SJCRH30 (cell line): ENCODE measurements at regions not wholly inside any gene's neighbourhood (a gene's known extent, or its start where the extent isn't known, plus 50 kb on each side); places are given as distances from the start of the nearest gene placed in this dataset.
"Not testable (repeated sequence)": the region's sequence is repeated elsewhere in the genome, so short reads cannot be mapped to it uniquely, and the experiment has no call there.

Experiments
- DNase-seq, 2 experiments: peaks; one replicate each; pipeline ENCODE4 v3.0.0-alpha.2; 2015 to 2020
- H3K27ac ChIP-seq: fragments of 250-450 bp; sonication (Bioruptor Pico); 2 replicates; pipeline ENCODE4 v1.5.1; 2020; ENCODE audit warnings: mild to moderate bottlenecking, moderate library complexity
- H3K27me3 ChIP-seq: fragments of 250-450 bp; sonication (Bioruptor Pico); 2 replicates; pipeline ENCODE4 v1.5.1; 2020; ENCODE audit warnings: mild to moderate bottlenecking, moderate library complexity
- H3K36me3 ChIP-seq: fragments of 250-450 bp; sonication (Bioruptor Pico); 2 replicates; pipeline ENCODE4 v1.5.1; 2020; ENCODE audit warnings: mild to moderate bottlenecking, moderate library complexity
- H3K4me1 ChIP-seq: fragments of 250-450 bp; sonication (Bioruptor Pico); 2 replicates; pipeline ENCODE4 v1.5.1; 2020; ENCODE audit warnings: mild to moderate bottlenecking, moderate library complexity
- H3K4me3 ChIP-seq: fragments of 250-450 bp; sonication (Bioruptor Pico); 2 replicates; pipeline ENCODE4 v1.5.1; 2020; ENCODE audit warnings: mild to moderate bottlenecking, moderate library complexity
- H3K9me3 ChIP-seq: fragments of 250-450 bp; sonication (Bioruptor Pico); replicated peaks from 2 replicates; pipeline ENCODE4 v1.5.1; 2020; ENCODE audit warnings: mild to moderate bottlenecking, moderate library complexity

DNA sequence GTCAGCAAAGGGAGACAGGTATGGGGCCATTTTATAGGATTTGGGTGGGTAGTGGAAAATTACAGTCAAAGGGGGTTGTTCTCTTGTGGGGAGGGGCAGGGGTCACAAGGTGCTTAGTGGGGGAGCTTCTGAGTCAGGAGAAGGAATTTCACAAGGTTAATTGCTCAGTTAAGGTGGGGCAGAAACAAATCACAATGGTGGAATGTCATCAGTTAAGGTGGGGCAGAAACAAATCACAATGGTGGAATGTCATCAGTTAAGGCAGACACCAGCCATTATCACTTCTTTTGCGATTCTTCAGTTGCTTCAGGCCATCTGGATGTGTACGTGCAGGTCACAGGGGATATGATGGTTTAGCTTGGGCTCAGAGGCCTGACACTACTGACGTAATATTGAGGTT is 1077.6 kb downstream of the DNAJB9 start:
- H3K27ac ChIP-seq, H3K4me3 ChIP-seq, H3K9me3 ChIP-seq, H3K27me3 ChIP-seq, DNase-seq, H3K36me3 ChIP-seq, H3K4me1 ChIP-seq: not testable (repeated sequence)

DNA sequence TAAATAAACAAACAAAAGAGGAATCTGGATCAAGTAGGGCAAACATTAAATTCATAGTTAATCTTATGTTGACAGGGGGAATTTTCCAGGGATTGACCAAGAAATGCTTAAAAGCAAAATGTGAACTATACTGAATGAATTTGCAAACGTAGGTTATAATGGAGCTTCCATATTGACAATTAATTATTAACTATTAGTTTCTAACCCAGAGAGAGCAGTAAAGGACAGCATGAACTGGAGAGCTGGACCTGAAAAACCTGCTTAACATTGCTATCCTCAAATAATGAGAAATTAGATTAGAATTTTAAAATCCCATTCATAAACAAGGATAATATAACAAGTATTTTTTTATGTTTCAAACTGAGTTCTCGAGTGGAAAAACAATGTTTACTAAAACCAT is 1089.6 kb downstream of the DNAJB9 start:
- Histone ChIP-seq H3K4me1 (no peaks in the 10 kb centered on the region), H3K27me3 (no peaks in the 10 kb centered on the region), H3K9me3 (no peaks in the 10 kb centered on the region), H3K36me3 (no peaks in the 10 kb centered on the region), H3K4me3 (no peak overlapping the region), H3K27ac (no peak overlapping the region)
- no peak for DNase-seq

DNA sequence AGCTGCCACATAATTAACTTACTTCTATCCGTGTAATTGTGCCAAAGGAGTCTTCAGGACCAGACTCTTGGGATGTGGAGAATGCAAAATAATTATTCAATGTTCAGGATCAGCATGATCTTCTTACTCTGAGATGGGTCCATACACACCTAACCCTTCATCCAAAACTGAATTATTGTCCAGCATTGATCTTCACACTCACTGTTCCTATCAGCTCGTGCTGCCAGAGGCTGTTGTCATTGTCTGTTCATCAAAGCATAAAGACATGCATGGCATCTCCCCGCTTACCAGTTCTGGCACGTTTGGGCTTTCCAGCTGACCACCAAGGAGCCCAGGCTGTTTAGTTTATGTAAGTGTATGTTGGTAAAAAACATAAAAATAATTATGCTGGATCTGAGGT is 1090.7 kb downstream of the DNAJB9 start:
- no peak for DNase-seq
- no peak overlapping the region for H3K27ac ChIP-seq
- no peaks in the 10 kb centered on the region for H3K27me3 ChIP-seq
- no peaks in the 10 kb centered on the region for H3K4me1 ChIP-seq
- no peak overlapping the region for H3K4me3 ChIP-seq
- H3K36me3 ChIP-seq = no peaks in the 10 kb centered on the region
- no peaks in the 10 kb centered on the region for H3K9me3 ChIP-seq

DNA sequence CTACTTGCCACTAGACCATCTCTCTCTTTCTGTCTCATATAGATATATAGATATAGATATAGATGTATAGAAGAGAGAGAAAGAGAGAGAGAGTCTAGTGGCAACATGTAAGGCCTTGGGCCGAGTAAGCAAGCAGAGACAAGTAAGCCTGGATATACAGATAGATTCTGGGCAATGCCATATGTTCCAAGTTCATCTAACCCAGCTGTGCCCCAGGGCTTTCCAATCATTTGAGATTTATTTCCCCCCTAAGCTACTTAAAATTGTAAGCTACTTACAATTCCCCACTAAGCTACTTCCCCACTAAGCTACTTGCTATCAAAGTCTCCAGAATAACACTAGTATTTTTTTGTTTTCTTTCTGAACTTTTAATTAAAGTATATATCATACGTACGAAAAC is 1094.1 kb downstream of the DNAJB9 start:
- DNase-seq = no peak
- no peaks in the 10 kb centered on the region for H3K36me3 ChIP-seq

DNA sequence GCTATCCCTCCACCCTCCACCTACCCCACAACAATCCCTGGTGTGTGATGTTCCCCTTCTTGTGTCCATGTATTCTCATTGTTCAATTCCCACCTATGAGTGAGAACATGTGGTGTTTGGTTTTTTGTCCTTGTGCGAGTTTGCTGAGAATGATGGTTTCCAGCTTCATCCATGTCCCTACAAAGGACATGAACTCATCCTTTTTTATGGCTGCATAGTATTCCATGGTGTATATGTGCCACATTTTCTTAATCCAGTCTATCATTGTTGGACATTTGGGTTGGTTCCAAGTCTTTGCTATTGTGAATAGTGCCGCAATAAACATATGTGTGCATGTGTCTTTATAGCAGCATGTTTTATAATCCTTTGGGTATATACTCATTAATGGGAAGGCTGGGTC is 1117.6 kb downstream of the DNAJB9 start:
- H3K36me3 ChIP-seq, H3K27me3 ChIP-seq, H3K4me1 ChIP-seq, H3K4me3 ChIP-seq, DNase-seq, H3K27ac ChIP-seq, H3K9me3 ChIP-seq: not testable (repeated sequence)

More for the DNA sequence above, 1094.1 kb downstream of the DNAJB9 start:
- Histone ChIP-seq H3K4me3 (no peak overlapping the region), H3K27me3 (no peaks in the 10 kb centered on the region), H3K9me3 (no peaks in the 10 kb centered on the region), H3K27ac (no peak overlapping the region), H3K4me1 (no peaks in the 10 kb centered on the region)

DNA sequence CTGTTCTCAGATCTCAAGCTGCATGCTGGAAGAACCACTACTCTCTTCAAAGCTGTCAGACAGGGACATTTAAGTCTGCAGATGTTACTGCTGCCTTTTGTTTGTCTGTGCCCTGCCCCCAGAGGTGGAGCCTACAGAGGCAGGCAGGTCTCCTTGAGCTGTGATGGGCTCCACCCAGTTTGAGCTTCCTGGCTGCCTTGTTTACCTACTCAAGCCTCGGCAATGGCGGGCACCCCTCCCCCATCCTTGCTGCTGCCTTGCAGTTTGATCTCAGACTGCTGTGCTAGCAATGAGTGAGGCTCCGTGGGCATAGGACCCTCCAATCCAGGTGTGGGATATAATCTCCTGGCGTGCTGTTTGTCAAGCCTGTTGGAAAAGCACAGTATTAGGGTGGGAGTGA is 1122.9 kb downstream of the DNAJB9 start:
- not testable (repeated sequence) for H3K27ac ChIP-seq, H3K9me3 ChIP-seq, H3K4me3 ChIP-seq, H3K4me1 ChIP-seq, H3K36me3 ChIP-seq, H3K27me3 ChIP-seq, DNase-seq

DNA sequence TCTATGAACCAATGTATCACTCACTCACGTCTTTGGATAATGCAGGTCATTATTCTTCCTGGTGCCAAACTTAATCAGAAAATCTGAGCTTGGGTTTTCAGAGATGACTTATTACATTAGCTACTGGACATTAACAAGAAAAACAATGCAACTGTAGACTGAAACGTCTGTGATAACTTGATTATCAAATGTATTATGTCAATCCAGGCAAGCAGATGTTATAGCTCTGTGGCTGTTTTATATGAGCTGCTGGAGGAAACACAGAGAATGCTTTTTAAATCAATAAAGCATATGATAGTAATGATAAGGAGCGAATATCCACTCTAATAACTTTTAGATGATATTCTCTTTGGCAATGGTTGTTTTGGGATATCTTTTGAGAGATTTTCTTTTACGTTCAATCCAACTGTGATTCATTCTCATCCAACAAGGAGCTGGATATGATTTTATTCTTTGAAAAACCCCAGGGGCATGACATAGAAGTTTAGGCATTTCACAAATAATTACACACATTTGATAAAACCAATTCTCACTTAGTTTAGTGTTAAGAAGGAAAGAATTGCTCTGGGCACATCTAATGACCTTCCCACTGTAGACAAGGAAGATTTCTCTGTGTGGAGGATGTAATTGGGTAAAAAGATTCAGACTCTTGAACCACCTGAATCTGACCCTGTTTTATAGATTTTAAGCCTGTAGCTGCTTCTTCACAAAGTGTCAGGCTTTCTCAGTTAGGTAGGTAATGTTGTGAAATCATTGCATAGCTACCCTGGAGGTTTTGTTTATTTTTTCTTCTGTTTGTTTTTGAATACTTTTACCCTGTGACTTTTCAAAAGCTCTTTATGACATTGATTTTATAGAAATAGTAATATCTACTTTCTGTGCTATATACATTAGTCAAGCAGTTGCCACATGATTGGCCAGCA is 1124.7 kb downstream of the DNAJB9 start:
- DNase-seq = no peak
- H3K4me3 ChIP-seq = no peak overlapping the region
- H3K27me3 ChIP-seq = no peaks in the 10 kb centered on the region
- no peaks in the 10 kb centered on the region for H3K9me3 ChIP-seq
- H3K27ac ChIP-seq = no peak overlapping the region
- H3K36me3 ChIP-seq = no peaks in the 10 kb centered on the region
- no peaks in the 10 kb centered on the region for H3K4me1 ChIP-seq

DNA sequence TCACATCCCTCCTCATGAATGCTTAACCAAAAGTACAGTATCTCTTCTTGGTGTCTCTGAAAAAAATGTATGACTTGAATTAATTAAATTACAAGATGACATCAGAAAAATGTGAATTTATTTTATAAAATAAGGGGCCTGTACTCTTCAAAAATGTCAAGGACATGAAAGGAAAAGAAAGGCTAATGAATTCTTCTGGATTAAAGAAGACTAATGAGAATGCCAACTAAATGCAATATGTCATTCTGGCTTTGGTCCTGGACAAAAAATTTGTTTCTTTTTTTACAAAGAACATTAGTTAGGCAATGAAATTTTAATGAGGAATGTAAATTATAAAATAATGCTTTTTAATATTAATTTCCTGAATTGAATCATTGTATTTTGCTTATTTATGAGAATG is 1125.7 kb downstream of the DNAJB9 start:
- no peaks in the 10 kb centered on the region for H3K4me1 ChIP-seq
- no peaks in the 10 kb centered on the region for H3K27me3 ChIP-seq
- no peaks in the 10 kb centered on the region for H3K36me3 ChIP-seq
- H3K27ac ChIP-seq = no peak overlapping the region
- DNase-seq = no peak
- H3K4me3 ChIP-seq = no peak overlapping the region
- no peaks in the 10 kb centered on the region for H3K9me3 ChIP-seq

DNA sequence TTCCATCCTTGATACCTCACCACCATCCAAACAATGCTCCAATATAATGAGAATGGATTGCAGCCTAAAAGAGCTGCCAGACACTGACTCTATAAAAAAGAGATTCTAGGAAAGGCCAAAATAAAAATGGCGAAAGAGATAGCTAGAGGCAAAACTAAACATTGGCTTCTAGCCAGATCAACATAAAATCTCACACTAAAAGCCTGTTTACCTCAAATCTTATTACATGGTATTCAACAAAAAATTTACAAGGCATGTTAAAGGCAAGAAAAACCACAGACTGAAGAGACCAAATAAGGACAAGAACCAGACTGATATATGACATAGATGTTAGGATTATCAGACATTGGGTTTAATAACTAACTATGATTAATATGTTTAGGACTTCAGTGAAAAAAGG is 1127.0 kb downstream of the DNAJB9 start:
- Histone ChIP-seq H3K27me3 (no peaks in the 10 kb centered on the region), H3K27ac (no peak overlapping the region), H3K9me3 (no peaks in the 10 kb centered on the region), H3K4me3 (no peak overlapping the region), H3K4me1 (no peaks in the 10 kb centered on the region), H3K36me3 (no peaks in the 10 kb centered on the region)
- no peak for DNase-seq

DNA sequence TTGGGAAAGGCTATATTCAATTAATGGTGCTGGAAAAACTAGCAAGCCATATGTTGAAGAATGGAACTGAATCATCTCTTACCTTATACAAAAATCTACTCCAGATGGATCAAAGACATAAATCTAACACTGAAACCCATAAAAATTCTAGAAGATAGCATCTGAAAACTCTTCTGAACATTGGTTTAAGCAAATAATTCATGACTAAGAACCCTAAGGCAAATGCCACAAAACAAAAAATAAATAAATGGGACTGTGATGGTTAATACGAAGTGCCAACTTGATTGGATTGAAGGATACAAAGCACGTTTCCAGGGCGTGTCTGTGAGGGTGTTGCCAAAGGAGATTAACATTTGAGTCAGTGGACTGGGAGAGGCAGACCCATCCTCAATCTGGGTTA is 1130.0 kb downstream of the DNAJB9 start:
- no peak for DNase-seq
- H3K4me3 ChIP-seq = no peak overlapping the region
- H3K9me3 ChIP-seq = no peaks in the 10 kb centered on the region
- H3K4me1 ChIP-seq = no peaks in the 10 kb centered on the region
- no peaks in the 10 kb centered on the region for H3K36me3 ChIP-seq
- no peaks in the 10 kb centered on the region for H3K27me3 ChIP-seq
- H3K27ac ChIP-seq = no peak overlapping the region

DNA sequence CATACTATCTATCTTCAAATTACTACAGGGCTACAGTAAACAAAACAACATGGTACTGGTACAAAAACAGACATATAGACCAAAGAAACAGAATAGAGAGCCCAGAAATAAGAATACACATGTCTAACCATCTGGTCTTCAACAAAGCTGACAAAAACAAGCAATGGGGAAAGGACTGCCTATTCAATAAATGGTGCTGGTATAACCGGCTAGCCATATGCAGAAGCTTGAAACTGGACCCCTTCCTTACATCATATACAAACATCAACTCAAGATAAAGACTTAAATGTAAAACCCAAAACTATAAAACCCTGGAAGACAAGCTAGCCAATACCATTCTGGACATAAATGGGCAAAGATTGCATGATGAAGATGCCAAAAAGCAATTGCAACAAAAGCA is 1143.7 kb downstream of the DNAJB9 start:
- H3K4me3 ChIP-seq = no peak overlapping the region
- DNase-seq = no peak
- no peak overlapping the region for H3K27ac ChIP-seq
- no peaks in the 10 kb centered on the region for H3K36me3 ChIP-seq
- H3K27me3 ChIP-seq = no peaks in the 10 kb centered on the region
- no peaks in the 10 kb centered on the region for H3K9me3 ChIP-seq
- no peaks in the 10 kb centered on the region for H3K4me1 ChIP-seq

DNA sequence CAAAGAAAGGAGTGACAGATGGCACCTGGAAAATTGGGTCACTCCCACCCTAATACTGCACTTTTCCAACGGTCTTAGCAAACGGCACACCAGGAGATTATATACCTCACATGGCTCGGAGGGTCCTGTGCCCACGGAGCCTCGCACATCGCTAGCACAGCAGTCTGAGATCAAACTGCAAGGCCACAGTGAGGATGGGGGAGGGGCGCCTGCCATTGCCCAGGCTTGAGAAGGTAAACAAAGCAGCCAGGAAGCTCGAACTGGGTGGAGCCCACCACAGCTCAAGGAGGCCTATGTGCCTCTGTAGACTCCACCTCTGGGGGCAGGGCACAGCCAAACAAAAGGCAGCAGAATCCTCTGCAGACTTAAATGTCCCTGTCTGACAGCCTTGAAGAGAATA is 1149.7 kb downstream of the DNAJB9 start:
- not testable (repeated sequence) for H3K27ac ChIP-seq, H3K9me3 ChIP-seq, H3K36me3 ChIP-seq, H3K27me3 ChIP-seq, H3K4me1 ChIP-seq, DNase-seq, H3K4me3 ChIP-seq

DNA sequence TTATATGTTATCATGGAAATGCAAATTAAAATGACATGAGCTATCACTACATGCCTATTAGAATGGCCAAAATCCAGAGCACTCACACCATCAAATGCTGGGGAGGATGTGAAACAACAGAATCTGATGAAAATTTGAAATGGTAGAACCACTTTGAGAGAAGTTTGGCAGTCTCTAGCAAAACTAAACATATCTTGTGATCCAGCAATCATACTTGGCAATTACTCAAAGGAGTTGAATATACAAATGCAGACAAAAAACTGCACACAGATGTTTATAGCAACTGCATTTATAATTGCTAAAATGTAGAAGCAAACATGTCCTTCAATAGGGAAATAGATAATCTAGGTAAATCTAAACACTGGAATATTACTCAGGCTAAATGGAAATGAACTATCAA is 1164.9 kb downstream of the DNAJB9 start:
- H3K27me3 ChIP-seq = no peaks in the 10 kb centered on the region
- DNase-seq = no peak
- H3K36me3 ChIP-seq = no peaks in the 10 kb centered on the region
- H3K4me3 ChIP-seq = no peak overlapping the region
- H3K9me3 ChIP-seq = no peaks in the 10 kb centered on the region
- H3K27ac ChIP-seq = no peak overlapping the region
- H3K4me1 ChIP-seq = no peaks in the 10 kb centered on the region

DNA sequence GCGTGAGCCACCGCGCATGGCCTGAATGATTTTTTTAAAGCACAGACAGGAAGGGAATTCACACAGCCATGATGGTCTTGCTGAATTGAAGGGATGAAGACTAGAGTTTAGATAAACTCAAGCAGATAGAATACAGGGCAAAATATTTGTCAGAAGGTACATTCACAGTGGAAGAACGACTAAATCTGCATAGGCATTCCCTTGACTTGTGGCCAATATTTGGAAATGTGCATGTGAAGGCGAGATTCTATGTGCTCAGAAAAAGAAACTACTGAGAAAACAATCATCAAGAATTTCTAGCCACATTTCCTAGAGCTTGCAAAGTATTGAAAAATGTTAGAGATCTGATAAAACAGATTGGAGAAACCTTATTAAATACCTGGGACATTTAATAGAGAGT is 1166.2 kb downstream of the DNAJB9 start:
- no peak for DNase-seq
- no peaks in the 10 kb centered on the region for H3K9me3 ChIP-seq
- H3K4me1 ChIP-seq = no peaks in the 10 kb centered on the region
- no peaks in the 10 kb centered on the region for H3K27me3 ChIP-seq
- H3K27ac ChIP-seq = no peak overlapping the region
- H3K4me3 ChIP-seq = no peak overlapping the region
- no peaks in the 10 kb centered on the region for H3K36me3 ChIP-seq

DNA sequence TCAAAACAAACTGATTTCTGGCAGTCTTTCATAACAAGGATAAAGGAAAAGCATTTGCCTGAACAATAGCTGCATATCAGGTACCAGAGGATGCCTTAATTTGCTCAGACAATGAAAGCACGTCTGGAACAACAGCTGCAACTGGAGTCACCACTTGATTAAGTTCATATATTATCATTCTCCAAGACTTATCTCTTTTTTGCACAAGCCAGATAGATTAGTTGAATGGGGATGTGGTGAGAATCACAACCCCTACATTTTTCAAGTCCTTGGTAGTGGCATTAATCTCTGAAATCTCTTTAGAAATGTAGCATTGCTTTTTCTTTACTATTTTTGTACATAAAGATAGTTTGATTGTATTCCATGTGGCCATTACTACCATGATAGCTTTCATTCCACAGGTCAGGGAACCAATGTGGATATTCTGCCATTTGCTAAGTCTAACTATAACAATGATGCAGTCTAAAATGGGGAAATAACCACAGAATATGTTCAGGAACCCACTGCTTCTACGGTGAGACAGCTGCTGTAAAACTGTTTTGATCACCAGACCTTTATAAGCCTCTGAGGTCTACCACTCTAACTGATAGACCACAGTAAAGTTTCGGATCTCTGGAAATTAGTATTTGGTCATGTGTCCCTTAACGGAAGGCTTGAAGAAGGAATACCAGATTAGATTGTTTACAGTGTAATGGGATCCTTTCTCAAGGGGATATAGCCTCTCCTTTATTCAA is 1176.2 kb downstream of the DNAJB9 start:
- H3K4me1 ChIP-seq = peaks cover 7% of the 10 kb centered on the region
- H3K27me3 ChIP-seq = no peaks in the 10 kb centered on the region
- no peaks in the 10 kb centered on the region for H3K9me3 ChIP-seq
- H3K36me3 ChIP-seq = no peaks in the 10 kb centered on the region
- peak in 1 of 2 experiments; percentile 50 for DNase-seq
- H3K4me3 ChIP-seq = no peak overlapping the region
- H3K27ac ChIP-seq = peak overlapping the region; percentile 21
